OCI-LY1 (cell line): ENCODE measurements at regions not wholly inside any gene's neighbourhood (a gene's known extent, or its start where the extent isn't known, plus 50 kb on each side); places are given as distances from the start of the nearest gene placed in this dataset.

Source experiments
- H2AFZ ChIP-seq: fragments of 200-600 bp; sonication (generic), shearing (Covaris generic); 2 replicates; pipeline ENCODE4 v1.6.0; 2014; ENCODE audit warnings: antibody characterized with exemption, mild to moderate bottlenecking, low read length
- H3F3A ChIP-seq: fragments of 200-600 bp; sonication (generic), shearing (Covaris generic); 2 replicates; pipeline ENCODE4 v1.6.0; 2014; ENCODE audit warnings: mild to moderate bottlenecking, antibody characterized with exemption, low read length, moderate library complexity; ENCODE audit not compliant: insufficient read depth
- H3K27ac ChIP-seq: fragments of 200-600 bp; sonication (generic); 2 replicates; pipeline ENCODE4 v1.5.1; 2014; ENCODE audit warnings: low read length, mixed run types, mild to moderate bottlenecking, low read depth; ENCODE audit not compliant: poor library complexity, severe bottlenecking
- H3K27me3 ChIP-seq: fragments of 200-600 bp; sonication (generic); 2 replicates; pipeline ENCODE4 v1.6.0; 2014; ENCODE audit warnings: antibody characterized with exemption, mild to moderate bottlenecking, low read length, moderate library complexity; ENCODE audit not compliant: insufficient read depth
- H3K36me3 ChIP-seq: fragments of 200-600 bp; sonication (generic); 2 replicates; pipeline ENCODE4 v1.6.1; 2014; ENCODE audit warnings: mild to moderate bottlenecking, antibody characterized with exemption, low read length, moderate library complexity, mixed read lengths; ENCODE audit not compliant: insufficient read depth
- H3K4me1 ChIP-seq: fragments of 200-600 bp; sonication (generic); 2 replicates; pipeline ENCODE4 v1.5.1; 2014; ENCODE audit warnings: mild to moderate bottlenecking, low read length, moderate library complexity; ENCODE audit not compliant: insufficient read depth, severe bottlenecking
- H3K4me2 ChIP-seq: fragments of 200-600 bp; sonication (generic), shearing (Covaris generic); 2 replicates; pipeline ENCODE4 v1.6.1; 2014; ENCODE audit warnings: low read length
- H3K4me3 ChIP-seq: fragments of 200-600 bp; sonication (generic); 2 replicates; pipeline ENCODE4 v1.5.1; 2014; ENCODE audit warnings: low read length, low read depth, mild to moderate bottlenecking, mixed read lengths; ENCODE audit not compliant: poor library complexity, severe bottlenecking
- H3K79me2 ChIP-seq: fragments of 200-600 bp; shearing (Covaris generic); 2 replicates; pipeline ENCODE4 v1.6.1; 2016; ENCODE audit warnings: mixed run types, low read length, mixed read lengths; ENCODE audit not compliant: insufficient read depth
- H3K9ac ChIP-seq: fragments of 200-600 bp; sonication (generic), shearing (Covaris generic); 2 replicates; pipeline ENCODE4 v1.6.1; 2014; ENCODE audit warnings: mild to moderate bottlenecking, low read length, mixed read lengths
- H3K9me2 ChIP-seq: fragments of 200-600 bp; sonication (generic), shearing (Covaris generic); 2 replicates; pipeline ENCODE4 v1.6.1; 2014; ENCODE audit warnings: low read depth, mild to moderate bottlenecking, low read length, mixed read lengths
- H3K9me3 ChIP-seq: fragments of 200-600 bp; shearing (Covaris generic); 2 replicates; pipeline ENCODE4 v1.6.1; 2014; ENCODE audit warnings: low read length, mixed read lengths
- H4K20me1 ChIP-seq: fragments of 200-600 bp; sonication (generic), shearing (Covaris generic); 2 replicates; pipeline ENCODE4 v1.6.0; 2016; ENCODE audit warnings: mild to moderate bottlenecking, low read length; ENCODE audit not compliant: insufficient read depth
- CTCF ChIP-seq: fragments of 200-600 bp; sonication (generic), shearing (Covaris generic); IDR thresholded peaks from 2 replicates; pipeline ENCODE4 v1.5.1; 2017; ENCODE audit warnings: mild to moderate bottlenecking, antibody characterized with exemption, low read length, moderate library complexity, mixed read lengths
- EZH2 ChIP-seq: fragments of 200-600 bp; sonication (generic), shearing (Covaris generic); IDR thresholded peaks from 2 replicates; pipeline ENCODE4 v1.8.0; 2017; ENCODE audit warnings: borderline replicate concordance, mixed run types, mild to moderate bottlenecking, antibody characterized with exemption, low read length, moderate library complexity, mixed read lengths

GRCh38 chr2:17272652-17273525 is 245.4 kb downstream of the RAD51AP2 start:
- TF ChIP-seq EZH2: no peak
- no peak for TF ChIP-seq CTCF
- H3K9me2 ChIP-seq: no peaks in the 10 kb centered on the region
- H3K27me3 ChIP-seq: no peaks in the 10 kb centered on the region
- H3K36me3 ChIP-seq: no peaks in the 10 kb centered on the region
- H3K9ac ChIP-seq: no peak overlapping the region
- H3K4me2 ChIP-seq: no peak overlapping the region
- no peaks in the 10 kb centered on the region for H3K79me2 ChIP-seq
- no peaks in the 10 kb centered on the region for H3K4me1 ChIP-seq
- no peaks in the 10 kb centered on the region for H3K9me3 ChIP-seq
- no peaks in the 10 kb centered on the region for H3F3A ChIP-seq
- no peak overlapping the region for H3K27ac ChIP-seq
- no peak overlapping the region for H3K4me3 ChIP-seq
- no peaks in the 10 kb centered on the region for H4K20me1 ChIP-seq
- no peak overlapping the region for H2AFZ ChIP-seq

GRCh38 chr2:17272170-17272569 is 246.1 kb downstream of the RAD51AP2 start:
- H3F3A ChIP-seq: no peaks in the 10 kb centered on the region
- H4K20me1 ChIP-seq: no peaks in the 10 kb centered on the region
- H3K9ac ChIP-seq: no peak overlapping the region
- H3K9me3 ChIP-seq: no peaks in the 10 kb centered on the region
- no peak overlapping the region for H3K4me2 ChIP-seq
- no peaks in the 10 kb centered on the region for H3K36me3 ChIP-seq
- no peak for TF ChIP-seq EZH2
- no peak for TF ChIP-seq CTCF
- H3K79me2 ChIP-seq: no peaks in the 10 kb centered on the region
- no peaks in the 10 kb centered on the region for H3K9me2 ChIP-seq
- H3K27me3 ChIP-seq: no peaks in the 10 kb centered on the region
- H3K4me1 ChIP-seq: no peaks in the 10 kb centered on the region
- H2AFZ ChIP-seq: no peak overlapping the region
- no peak overlapping the region for H3K27ac ChIP-seq
- H3K4me3 ChIP-seq: no peak overlapping the region

- Histone ChIP-seq H3K4me1 (no peaks in the 10 kb centered on the region), H4K20me1 (no peaks in the 10 kb centered on the region), H3K9ac (no peak overlapping the region), H3K9me2 (no peaks in the 10 kb centered on the region), H3K9me3 (no peaks in the 10 kb centered on the region), H3K4me3 (no peak overlapping the region), H3K36me3 (no peaks in the 10 kb centered on the region), H3K4me2 (no peak overlapping the region), H3K27ac (no peak overlapping the region), H2AFZ (no peak overlapping the region), H3K27me3 (no peaks in the 10 kb centered on the region), H3F3A (no peaks in the 10 kb centered on the region), H3K79me2 (no peaks in the 10 kb centered on the region)
- TF ChIP-seq EZH2: no peak
- TF ChIP-seq CTCF: no peak
Measured at GRCh38 chr2:17271416-17271815, 246.8 kb downstream of the RAD51AP2 start.
